Prostate gland (tissue), 2 donors: ENCODE measurements at regions not wholly inside any gene's neighbourhood (a gene's known extent, or its start where the extent isn't known, plus 50 kb on each side); places are given as distances from the start of the nearest gene placed in this dataset.
"Not testable (repeated sequence)": the region's sequence is repeated elsewhere in the genome, so short reads cannot be mapped to it uniquely, and the experiment has no call there.

ENCODE experiments used
- DNase-seq: peaks from one replicate; pipeline ENCODE4 v3.0.0-alpha.2; 2019; ENCODE audit warnings: low spot score
- H3K27ac ChIP-seq, 2 donors: fragments of 200-600 bp; sonication (generic); 2 replicates each; pipeline ENCODE4 v1.5.1; 2017 to 2019
- H3K27me3 ChIP-seq: fragments of 200-600 bp; sonication (generic); replicated peaks from 2 replicates; pipeline ENCODE4 v1.5.1; 2019; ENCODE audit not compliant: insufficient read depth
- H3K36me3 ChIP-seq, 2 donors: fragments of 200-600 bp; sonication (generic); 1 replicate in 1 of 2; 2 replicates in 1 of 2; pipeline versions ENCODE4 v1.5.1 to v1.8.1; 2017 to 2019
- H3K4me1 ChIP-seq: fragments of 200-600 bp; sonication (generic); replicated peaks from 2 replicates; pipeline ENCODE4 v1.5.1; 2019
- H3K4me3 ChIP-seq, 2 donors: fragments of 200-600 bp; sonication (generic); 2 replicates each; pipeline ENCODE4 v1.5.1; 2017 to 2019
- H3K9me3 ChIP-seq: fragments of 200-600 bp; sonication (generic); 2 replicates; pipeline ENCODE4 v1.5.1; 2017
- CTCF ChIP-seq, 4 experiments: fragments of 200-600 bp in 2 of 4; fragments of 450-650 bp in 2 of 4; sonication (generic) in 2 of 4; IDR thresholded peaks; 1 replicate in 3 of 4; 2 replicates in 1 of 4; pipeline ENCODE4 v1.5.1; 2016 to 2019; ENCODE audit warnings: antibody characterized with exemption in 4 of 4, mild to moderate bottlenecking in 2 of 4, moderate library complexity in 2 of 4
- POLR2A ChIP-seq: fragments of 450-650 bp; IDR thresholded peaks from one replicate; pipeline ENCODE4 v1.6.1; 2016; ENCODE audit warnings: antibody characterized with exemption, mild to moderate bottlenecking
- POLR2AphosphoS5 ChIP-seq: sonication (generic); formaldehyde crosslinking; IDR thresholded peaks from one replicate; pipeline ENCODE4 v1.6.1; 2017; ENCODE audit warnings: antibody characterized with exemption
- WGBS: methylation state at CpG from one replicate; pipeline ENCODE4 v1.1.5; 2018; 5-methylcytosine and 5-hydroxymethylcytosine counted together
- intact Hi-C: fragments of 100-400 bp; cut with DNase I; formaldehyde crosslinking; loops from one replicate; pipeline ENCODE4 v1.14.2; 2022

- H3K9me3 ChIP-seq, DNase-seq, H3K4me1 ChIP-seq, H3K36me3 ChIP-seq, intact Hi-C loops, H3K4me3 ChIP-seq, H3K27me3 ChIP-seq, H3K27ac ChIP-seq: not testable (repeated sequence)
- 88% methylated on average over 8 of the region's 19 CpGs for WGBS
These were observed 91.6 kb downstream of the LACC1 start for GRCh38 chr13:43971324-43971723.

GRCh38 chr13:43977911-43978310 is 98.2 kb downstream of the LACC1 start:
- Histone ChIP-seq H3K4me3 (no peak overlapping the region), H3K36me3 (no peaks in the 10 kb centered on the region), H3K9me3 (no peaks in the 10 kb centered on the region), H3K27me3 (no peaks in the 10 kb centered on the region), H3K4me1 (no peaks in the 10 kb centered on the region), H3K27ac (no peak overlapping the region)
- DNase-seq, result no peak
- intact Hi-C loops, result no loop called here
- WGBS, result 84% methylated on average over 1 of the region's 1 CpG
- TF ChIP-seq POLR2AphosphoS5 (no peak), POLR2A (no peak), CTCF (IDR thresholded peaks at IDR 0.05) (no peak)

GRCh38 chr13:43978688-43979087 is 99.0 kb downstream of the LACC1 start:
- no peak for DNase-seq
- no peaks in the 10 kb centered on the region for H3K4me1 ChIP-seq
- WGBS, result 92% methylated on average over 5 of the region's 5 CpGs
- TF ChIP-seq CTCF (IDR thresholded peaks at IDR 0.05) (no peak), POLR2AphosphoS5 (no peak), POLR2A (no peak)
- H3K27me3 ChIP-seq, result no peaks in the 10 kb centered on the region
- H3K36me3 ChIP-seq, result no peaks in the 10 kb centered on the region
- H3K9me3 ChIP-seq, result no peaks in the 10 kb centered on the region
- H3K4me3 ChIP-seq, result no peak overlapping the region
- intact Hi-C loops, result no loop called here
- H3K27ac ChIP-seq, result no peak overlapping the region

- H3K4me1 ChIP-seq, result no peaks in the 10 kb centered on the region
- intact Hi-C loops, result no loop called here
- no peaks in the 10 kb centered on the region for H3K27me3 ChIP-seq
- no peaks in the 10 kb centered on the region for H3K9me3 ChIP-seq
- H3K27ac ChIP-seq, result no peak overlapping the region
- H3K4me3 ChIP-seq, result no peak overlapping the region
- H3K36me3 ChIP-seq, result no peaks in the 10 kb centered on the region
- no peak for TF ChIP-seq CTCF (IDR thresholded peaks at IDR 0.05)
- DNase-seq, result no peak
- 83% methylated on average over 2 of the region's 2 CpGs for WGBS
These were observed 99.8 kb downstream of the LACC1 start for GRCh38 chr13:43979492-43979891.

GRCh38 chr13:43980587-43980986 is 100.9 kb downstream of the LACC1 start:
- Histone ChIP-seq H3K27ac (no peak overlapping the region), H3K4me3 (no peak overlapping the region), H3K27me3 (no peaks in the 10 kb centered on the region), H3K9me3 (no peaks in the 10 kb centered on the region), H3K36me3 (no peaks in the 10 kb centered on the region), H3K4me1 (no peaks in the 10 kb centered on the region)
- WGBS, result 36% methylated on average over 1 of the region's 1 CpG
- intact Hi-C loops, result no loop called here
- DNase-seq, result no peak
- TF ChIP-seq POLR2AphosphoS5 (no peak), POLR2A (no peak), CTCF (IDR thresholded peaks at IDR 0.05) (no peak)

GRCh38 chr13:43981091-43981490 is 101.4 kb downstream of the LACC1 start:
- Histone ChIP-seq H3K4me1 (no peaks in the 10 kb centered on the region), H3K27ac (no peak overlapping the region), H3K9me3 (no peaks in the 10 kb centered on the region), H3K36me3 (no peaks in the 10 kb centered on the region), H3K27me3 (no peaks in the 10 kb centered on the region), H3K4me3 (no peak overlapping the region)
- no peak for TF ChIP-seq POLR2AphosphoS5
- TF ChIP-seq POLR2A, result no peak
- TF ChIP-seq CTCF (IDR thresholded peaks at IDR 0.05), result no peak
- 96% methylated on average over 5 of the region's 5 CpGs for WGBS
- intact Hi-C loops, result no loop called here
- no peak for DNase-seq
